ENCODE measurements at regions not wholly inside any gene's neighbourhood (a gene's known extent, or its start where the extent isn't known, plus 50 kb on each side); places are given as distances from the start of the nearest gene placed in this dataset.

GRCh38 chr5:6117212-6117611 lies 261.1 kb downstream of the MED10 start (continued):
- TF ChIP-seq CHD7 (IDR thresholded peaks at IDR 0.05; ENCODE audit: insufficient replicate concordance, low read length) (no peak), SUZ12 (IDR thresholded peaks at IDR 0.05; ENCODE audit: low read length) (no peak), HDAC6 (IDR thresholded peaks at IDR 0.05; ENCODE audit: low read depth, low read length) (no peak), TCF12 (IDR thresholded peaks at IDR 0.05; ENCODE audit: low read depth, low read length) (no peak), NRF1 (IDR thresholded peaks at IDR 0.05; ENCODE audit: low read depth, low read length) (no peak), RBBP5 (IDR thresholded peaks at IDR 0.05; ENCODE audit: borderline replicate concordance, low read depth, low read length) (no peak), TAF1 (IDR thresholded peaks at IDR 0.05; ENCODE audit: low read depth, low read length) (no peak), E2F6 (IDR thresholded peaks at IDR 0.05) (no peak), SP1 (IDR thresholded peaks at IDR 0.05; ENCODE audit: low read depth, low read length) (no peak), CHD1 (IDR thresholded peaks at IDR 0.05; ENCODE audit: low read depth, low read length) (no peak), BACH1 (IDR thresholded peaks at IDR 0.05; ENCODE audit: low read length) (no peak), SRF (IDR thresholded peaks at IDR 0.05; ENCODE audit: low read depth, low read length) (no peak), SP4 (IDR thresholded peaks at IDR 0.05; ENCODE audit: low read length) (no peak)

Measured in H1 (cell line).